H1 (cell line): ENCODE measurements at regions not wholly inside any gene's neighbourhood (a gene's known extent, or its start where the extent isn't known, plus 50 kb on each side); places are given as distances from the start of the nearest gene placed in this dataset.

ENCODE experiments used
- CTCF ChIA-PET: fragments of 300-600 bp; sonication (Branson Sonifier 250); formaldehyde crosslinking; loops from one replicate; lab custom pipeline; 2021; ENCODE audit not compliant: partially characterized antibody; lab: Charles Lee
- POLR2A ChIA-PET: fragments of 300-600 bp; sonication (Branson Sonifier 250); formaldehyde crosslinking; loops from one replicate; lab custom pipeline; 2021; ENCODE audit warnings: inconsistent platforms; ENCODE audit not compliant: partially characterized antibody; lab: Charles Lee
- DNase-seq, 2 experiments: peaks; one replicate each; pipeline versions ENCODE4 v3.0.0 to v3.0.0-alpha.2; 2010 to 2022; ENCODE audit warnings: low spot score in 2 of 2, low read depth in 1 of 2, mixed read lengths in 1 of 2
- FAIRE-seq: peaks from 2 replicates; lab custom pipeline; 2011; peaks lifted over from hg19 to GRCh38; lab: Jason Lieb, UNC
- H2AFZ ChIP-seq: 2 replicates; pipeline ENCODE4 v1.8.1; 2012; ENCODE audit warnings: low read length, inconsistent platforms
- H2AK5ac ChIP-seq: 2 replicates; pipeline ENCODE4 v1.6.1; 2013; ENCODE audit warnings: low read depth, low read length
- H2BK120ac ChIP-seq: replicated peaks from 2 replicates; pipeline ENCODE3; 2013; ENCODE audit warnings: low read depth, low read length, inconsistent platforms
- H2BK12ac ChIP-seq: 2 replicates; pipeline ENCODE4 v1.6.1; 2013; ENCODE audit warnings: low read depth, low read length
- H2BK15ac ChIP-seq: 2 replicates; pipeline ENCODE4 v1.6.1; 2013; ENCODE audit warnings: low read length
- H2BK20ac ChIP-seq: 2 replicates; pipeline ENCODE4 v1.6.1; 2013; ENCODE audit warnings: low read length
- H2BK5ac ChIP-seq: 2 replicates; pipeline ENCODE4 v1.6.1; 2013; ENCODE audit warnings: low read depth, low read length
- H3K14ac ChIP-seq: 2 replicates; pipeline ENCODE4 v1.6.1; 2013; ENCODE audit warnings: inconsistent platforms; ENCODE audit not compliant: insufficient read length
- H3K18ac ChIP-seq: 2 replicates; pipeline ENCODE4 v1.6.1; 2013; ENCODE audit warnings: low read length; ENCODE audit errors: extremely low read depth
- H3K23ac ChIP-seq: 2 replicates; pipeline ENCODE4 v1.6.1; 2013; ENCODE audit warnings: inconsistent platforms; ENCODE audit not compliant: insufficient read length
- H3K23me2 ChIP-seq: 2 replicates; pipeline ENCODE4 v1.6.1; 2013; ENCODE audit warnings: low read depth, low read length
- H3K27ac ChIP-seq: 2 replicates; pipeline ENCODE4 v1.6.1; 2011; ENCODE audit warnings: low read depth, low read length, inconsistent platforms
- H3K27me3 ChIP-seq, 4 experiments: replicated peaks in 1 of 4; 1 replicate in 1 of 4; 2 replicates in 3 of 4; pipeline versions ENCODE4 v1.6.1 to v1.8.1; 2011 to 2013; ENCODE audit warnings: low read length in 3 of 4, mild to moderate bottlenecking in 3 of 4, inconsistent platforms in 2 of 4, mixed read lengths in 2 of 4, moderate library complexity in 1 of 4; ENCODE audit not compliant: control insufficient read depth in 3 of 4, insufficient read depth in 3 of 4; ENCODE audit errors: extremely low read depth in 1 of 4
- H3K36me3 ChIP-seq, 4 experiments: 2 replicates each; pipeline versions ENCODE4 v1.6.1 to v1.8.1; 2011 to 2013; ENCODE audit warnings: mild to moderate bottlenecking in 4 of 4, low read length in 3 of 4, moderate library complexity in 2 of 4, control low read depth in 1 of 4, inconsistent platforms in 1 of 4; ENCODE audit not compliant: insufficient read depth in 4 of 4, control insufficient read depth in 2 of 4
- H3K4ac ChIP-seq: replicated peaks from 2 replicates; pipeline ENCODE3; 2013; ENCODE audit warnings: low read length, low read depth, mixed read lengths, inconsistent platforms; ENCODE audit not compliant: insufficient read length
- H3K4me1 ChIP-seq, 4 experiments: replicated peaks in 1 of 4; 1 replicate in 1 of 4; 2 replicates in 3 of 4; pipeline versions ENCODE4 v1.6.1 to v1.8.1; 2011 to 2013; ENCODE audit warnings: low read length in 3 of 4, inconsistent platforms in 2 of 4, mixed read lengths in 1 of 4; ENCODE audit not compliant: insufficient read depth in 4 of 4, control insufficient read depth in 3 of 4
- H3K4me2 ChIP-seq, 2 experiments: 2 replicates each; pipeline versions ENCODE4 v1.6.1 to v1.8.1; 2011 to 2013; ENCODE audit warnings: low read depth in 2 of 2, low read length in 2 of 2, control low read depth in 1 of 2, inconsistent platforms in 1 of 2, mild to moderate bottlenecking in 1 of 2; ENCODE audit not compliant: insufficient read depth in 1 of 2
- H3K4me3 ChIP-seq, 4 experiments: fragments of 200-600, 300-600 bp in 1 of 4; sonication (generic), shearing (Covaris generic), sonication (Bioruptor Twin) in 1 of 4; 2 replicates each; pipeline versions ENCODE4 v1.5.1 to v1.8.1; 2011 to 2016; ENCODE audit warnings: low read length in 4 of 4, low read depth in 3 of 4, control low read depth in 2 of 4, inconsistent platforms in 2 of 4, mild to moderate bottlenecking in 2 of 4, mixed read lengths in 1 of 4, moderate library complexity in 1 of 4; ENCODE audit not compliant: insufficient read depth in 2 of 4; ENCODE audit errors: extremely low read depth in 1 of 4
- H3K56ac ChIP-seq: replicated peaks from 2 replicates; pipeline ENCODE3; 2013; ENCODE audit warnings: low read depth, mild to moderate bottlenecking, mixed read lengths, low read length, inconsistent platforms; ENCODE audit not compliant: insufficient read length
- H3K79me1 ChIP-seq: 2 replicates; pipeline ENCODE4 v1.6.1; 2013; ENCODE audit warnings: low read depth, low read length, control low read depth
- H3K79me2 ChIP-seq, 2 experiments: 2 replicates each; pipeline versions ENCODE4 v1.6.1 to v1.8.1; 2012 to 2013; ENCODE audit warnings: low read length in 2 of 2, mild to moderate bottlenecking in 2 of 2, inconsistent platforms in 1 of 2; ENCODE audit not compliant: insufficient read depth in 2 of 2, control insufficient read depth in 1 of 2
- H3K9ac ChIP-seq, 4 experiments: replicated peaks in 1 of 4; 1 replicate in 1 of 4; 2 replicates in 3 of 4; pipeline versions ENCODE4 v1.6.1 to v1.8.1; 2011 to 2013; ENCODE audit warnings: low read depth in 3 of 4, low read length in 3 of 4, control low read depth in 2 of 4, mild to moderate bottlenecking in 2 of 4, moderate library complexity in 2 of 4, inconsistent platforms in 1 of 4; ENCODE audit errors: extremely low read depth in 1 of 4
- H3K9me3 ChIP-seq, 2 experiments: 2 replicates each; pipeline versions ENCODE4 v1.6.1 to v1.8.1; 2012 to 2013; ENCODE audit warnings: mild to moderate bottlenecking in 2 of 2, moderate library complexity in 2 of 2, control low read depth in 1 of 2, inconsistent platforms in 1 of 2, low read depth in 1 of 2, low read length in 1 of 2, mixed read lengths in 1 of 2; ENCODE audit not compliant: insufficient read depth in 2 of 2
- H4K20me1 ChIP-seq, 2 experiments: replicated peaks in 1 of 2; 2 replicates each; pipeline versions ENCODE3 to v1.8.1; 2011 to 2013; ENCODE audit warnings: inconsistent platforms in 2 of 2, low read length in 2 of 2, mild to moderate bottlenecking in 1 of 2; ENCODE audit not compliant: insufficient read depth in 2 of 2, control insufficient read depth in 1 of 2
- H4K5ac ChIP-seq: 2 replicates; pipeline ENCODE4 v1.6.1; 2013; ENCODE audit warnings: low read length, low read depth, mixed read lengths, inconsistent platforms; ENCODE audit not compliant: insufficient read length
- H4K8ac ChIP-seq: 2 replicates; pipeline ENCODE4 v1.8.0; 2013; ENCODE audit warnings: mild to moderate bottlenecking, moderate library complexity, low read length, inconsistent platforms; ENCODE audit not compliant: insufficient read depth; ENCODE audit errors: extremely low read depth
- H4K91ac ChIP-seq: replicated peaks from 2 replicates; pipeline ENCODE3; 2013; ENCODE audit warnings: low read length, mixed read lengths, inconsistent platforms; ENCODE audit not compliant: insufficient read length
- ASH2L ChIP-seq: fragments of 200-600, 300-600 bp; sonication (generic); IDR thresholded peaks from one replicate; pipeline ENCODE4 v1.7.1; 2017; ENCODE audit warnings: low read length
- BRCA1 ChIP-seq: IDR thresholded peaks from 2 replicates; pipeline ENCODE4 v1.6.1; 2012; ENCODE audit warnings: low read depth, low read length, improper control_type of control experiment
- CHD1 ChIP-seq: IDR thresholded peaks from 2 replicates; pipeline ENCODE4 v1.6.1; 2012; ENCODE audit warnings: low read depth, low read length, improper control_type of control experiment
- CHD2 ChIP-seq: IDR thresholded peaks from 2 replicates; pipeline ENCODE4 v1.6.1; 2012; ENCODE audit warnings: low read length, improper control_type of control experiment
- E2F6 ChIP-seq: IDR thresholded peaks from 2 replicates; pipeline ENCODE4 v1.6.1; 2012; ENCODE audit warnings: inconsistent platforms
- KDM1A ChIP-seq: fragments of 200-600, 300-600 bp; sonication (generic); IDR thresholded peaks from 2 replicates; pipeline ENCODE4 v1.7.1; 2016; ENCODE audit warnings: mild to moderate bottlenecking, low read length, borderline replicate concordance
- MAFK ChIP-seq: IDR thresholded peaks from 2 replicates; pipeline ENCODE4 v1.6.1; 2012; ENCODE audit warnings: low read depth, mild to moderate bottlenecking, improper control_type of control experiment, low read length
- MAX ChIP-seq: IDR thresholded peaks from 2 replicates; pipeline ENCODE4 v1.6.1; 2012; ENCODE audit warnings: inconsistent platforms
- PHF8 ChIP-seq: fragments of 200-600 bp; sonication (generic); conservative IDR thresholded peaks from 2 replicates; pipeline ENCODE4 v1.7.1; 2012; ENCODE audit warnings: low read depth, mild to moderate bottlenecking, inconsistent platforms, low read length, moderate library complexity
- POLR2A ChIP-seq, 2 experiments: IDR thresholded peaks; 1 replicate in 1 of 2; 2 replicates in 1 of 2; pipeline ENCODE4 v1.6.1; 2011; ENCODE audit warnings: low read depth in 2 of 2, low read length in 2 of 2, mild to moderate bottlenecking in 2 of 2; ENCODE audit errors: control extremely low read depth in 1 of 2
- RXRA ChIP-seq: IDR thresholded peaks from 2 replicates; pipeline ENCODE4 v1.6.1; 2011; ENCODE audit warnings: low read depth, mild to moderate bottlenecking, low read length, moderate library complexity; ENCODE audit not compliant: insufficient read depth
- SAP30 ChIP-seq: fragments of 300-600 bp; sonication (generic); IDR thresholded peaks from 2 replicates; pipeline ENCODE4 v1.7.1; 2012; ENCODE audit warnings: low read length, moderate library complexity, mild to moderate bottlenecking, inconsistent platforms; ENCODE audit not compliant: insufficient read depth, insufficient replicate concordance
- SIN3A ChIP-seq, 2 experiments: IDR thresholded peaks in 1 of 2; conservative IDR thresholded peaks in 1 of 2; 2 replicates each; pipeline ENCODE4 v1.6.1; 2011 to 2012; ENCODE audit warnings: low read length in 2 of 2, improper control_type of control experiment in 1 of 2, low read depth in 1 of 2, mild to moderate bottlenecking in 1 of 2
- SRF ChIP-seq: IDR thresholded peaks from 2 replicates; pipeline ENCODE4 v1.6.1; 2011; ENCODE audit warnings: mild to moderate bottlenecking, low read depth, low read length, moderate library complexity
- YY1 ChIP-seq: IDR thresholded peaks from 2 replicates; pipeline ENCODE4 v1.6.1; 2011; ENCODE audit warnings: low read depth, mild to moderate bottlenecking, low read length
- WGBS, 2 experiments: shearing (Covaris generic) in 1 of 2; methylation state at CpG; one replicate each; pipeline versions ENCODE4 v1.1.6 to v1.1.7; 2013 to 2015; ENCODE audit warnings: low lambda C conversion rate in 2 of 2, mixed read lengths in 2 of 2, inconsistent platforms in 1 of 2, low coverage in 1 of 2, missing lambda C conversion rate in 1 of 2; ENCODE audit not compliant: insufficient replicate concordance in 2 of 2, insufficient coverage in 1 of 2, insufficient read length in 1 of 2; ENCODE audit errors: extremely low coverage in 1 of 2, missing lambda C conversion rate in 1 of 2; 5-methylcytosine and 5-hydroxymethylcytosine counted together

GRCh38 chr3:81974751-81975150 lies 213.3 kb upstream of the GBE1 start:
- no peak for FAIRE-seq
- TF ChIP-seq CHD1 (no peak), MAX (no peak), PHF8 (no peak), YY1 (no peak), POLR2A (IDR thresholded peaks at IDR 0.05; ENCODE audit: control extremely low read depth in 1 of 2, low read depth in 2 of 2, low read length in 2 of 2) (no peak), BRCA1 (no peak), RXRA (no peak), MAFK (no peak), E2F6 (no peak), ASH2L (no peak), SRF (no peak), SAP30 (no peak), SIN3A (conservative IDR thresholded peaks at IDR 0.05 in 1 of 2, IDR thresholded peaks at IDR 0.05 in 1 of 2; ENCODE audit: low read depth in 1 of 2, low read length in 2 of 2) (no peak), KDM1A (no peak), CHD2 (no peak)

More at GRCh38 chr3:81974751-81975150, 213.3 kb upstream of the GBE1 start:
- Histone ChIP-seq H2BK15ac (no peak overlapping the region), H2AFZ (no peak overlapping the region), H3K4ac (no peak overlapping the region), H3K4me2 (no peak overlapping the region), H4K5ac (no peak overlapping the region), H3K9ac (no peak overlapping the region), H3K4me1 (peaks cover 0 to 2% (median 1%) of the 10 kb centered on the region in 4 experiments; a peak in 2 of 7 replicates), H3K9me3 (peaks cover 0 to 2% of the 10 kb centered on the region in 2 experiments; a peak in 1 of 4 replicates), H3K56ac (no peak overlapping the region), H3K4me3 (no peak overlapping the region), H3K27ac (no peak overlapping the region), H3K27me3 (no peaks in the 10 kb centered on the region), H3K23ac (no peak overlapping the region), H2BK12ac (no peak overlapping the region), H2BK20ac (no peak overlapping the region), H4K8ac (no peak overlapping the region), H3K79me2 (no peaks in the 10 kb centered on the region), H3K79me1 (no peaks in the 10 kb centered on the region), H3K14ac (no peak overlapping the region), H4K20me1 (no peaks in the 10 kb centered on the region), H4K91ac (no peak overlapping the region), H2BK5ac (no peak overlapping the region), H3K23me2 (no peaks in the 10 kb centered on the region), H3K36me3 (no peaks in the 10 kb centered on the region), H3K18ac (no peak overlapping the region), H2AK5ac (no peak overlapping the region), H2BK120ac (no peak overlapping the region)
- ChIA-PET CTCF (interaction anchor here (0.9 to 2.0 kb wide), 2 partner anchors 19 to 21 kb away, joined by 3 to 5 read pairs; no protein-coding TSS in a partner anchor), POLR2A (no interaction called here)
- no peak for DNase-seq
- WGBS, 2 experiments: 44% methylated on average over 2 of the region's 2 CpGs; no CpG with 5 or more reads in 1 of the 2 experiments
